Islet of Langerhans (tissue), 1 donor: ENCODE measurements at regions not wholly inside any gene's neighbourhood (a gene's known extent, or its start where the extent isn't known, plus 50 kb on each side); places are given as distances from the start of the nearest gene placed in this dataset.

Experiments
- FAIRE-seq: peaks from one replicate; lab custom pipeline; 2011; peaks lifted over from hg19 to GRCh38; lab: Jason Lieb, UNC

- no peak for FAIRE-seq
Observed at GRCh38 chr16:5510819-5511370, 413.3 kb upstream of the EEF2KMT start.

- no peak for FAIRE-seq
Observed at GRCh38 chr16:5509794-5510193, 412.2 kb upstream of the EEF2KMT start.

GRCh38 chr16:5509336-5509735 is 411.7 kb upstream of the EEF2KMT start:
- FAIRE-seq: no peak

GRCh38 chr16:5508371-5508770 is 410.8 kb upstream of the EEF2KMT start:
- FAIRE-seq: no peak

DNA sequence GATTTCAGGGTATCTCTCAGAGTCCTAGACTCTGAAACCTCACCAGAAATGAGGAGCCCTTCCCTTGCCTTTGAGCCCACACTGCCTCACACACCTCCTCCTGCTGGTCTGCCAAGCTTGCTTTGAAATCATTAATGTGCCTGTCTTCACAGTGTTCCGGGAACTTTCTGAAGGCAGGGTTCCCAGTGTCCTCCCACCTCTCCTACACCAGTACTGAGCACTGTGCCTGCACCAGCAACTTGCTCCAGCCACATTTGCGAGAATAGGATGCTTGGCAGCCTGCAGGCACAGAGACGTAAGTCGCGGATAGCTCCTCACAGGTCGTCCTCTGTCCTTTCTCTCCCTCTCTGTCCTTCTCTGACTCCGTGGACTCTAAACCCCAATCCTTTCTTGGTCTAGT is 408.4 kb upstream of the EEF2KMT start:
- no peak for FAIRE-seq

DNA sequence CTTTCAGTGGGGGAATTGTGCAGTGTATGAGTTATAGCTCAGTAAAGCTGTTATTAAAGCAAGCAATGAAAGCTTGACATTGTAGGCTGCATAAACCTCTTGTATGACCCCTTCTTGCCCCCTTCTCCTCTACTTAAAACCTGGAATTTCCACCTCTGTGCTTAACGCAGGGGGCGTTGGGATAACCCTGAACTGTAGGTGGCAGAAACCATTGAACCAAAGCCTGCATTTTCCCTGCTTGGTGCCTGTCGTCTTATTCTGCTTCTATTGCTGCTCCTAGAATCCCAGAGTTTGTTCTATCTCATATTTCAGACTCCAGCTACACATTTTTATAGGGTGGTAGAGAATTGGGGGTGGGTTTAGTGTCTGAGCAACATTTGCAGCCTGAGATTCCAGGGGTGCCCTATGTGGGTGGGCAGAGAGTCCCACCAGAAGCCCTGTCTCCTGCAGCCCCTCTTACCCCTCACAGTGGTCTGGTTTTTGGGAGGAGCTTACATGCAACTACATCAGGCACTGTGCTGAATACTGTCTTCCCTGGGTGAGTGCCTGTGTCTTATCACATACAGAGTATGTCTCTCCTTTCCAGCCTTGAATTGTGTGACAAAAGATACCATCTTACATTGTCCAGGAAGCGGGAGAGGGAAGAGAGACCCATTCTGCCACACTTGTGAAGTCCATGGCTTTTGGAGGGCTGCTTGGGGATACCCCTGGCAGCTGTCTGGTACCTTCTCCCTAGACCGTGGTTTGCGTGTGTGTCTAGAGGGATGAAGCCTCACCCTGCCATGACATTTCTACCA is 407.7 kb upstream of the EEF2KMT start:
- FAIRE-seq: no peak

DNA sequence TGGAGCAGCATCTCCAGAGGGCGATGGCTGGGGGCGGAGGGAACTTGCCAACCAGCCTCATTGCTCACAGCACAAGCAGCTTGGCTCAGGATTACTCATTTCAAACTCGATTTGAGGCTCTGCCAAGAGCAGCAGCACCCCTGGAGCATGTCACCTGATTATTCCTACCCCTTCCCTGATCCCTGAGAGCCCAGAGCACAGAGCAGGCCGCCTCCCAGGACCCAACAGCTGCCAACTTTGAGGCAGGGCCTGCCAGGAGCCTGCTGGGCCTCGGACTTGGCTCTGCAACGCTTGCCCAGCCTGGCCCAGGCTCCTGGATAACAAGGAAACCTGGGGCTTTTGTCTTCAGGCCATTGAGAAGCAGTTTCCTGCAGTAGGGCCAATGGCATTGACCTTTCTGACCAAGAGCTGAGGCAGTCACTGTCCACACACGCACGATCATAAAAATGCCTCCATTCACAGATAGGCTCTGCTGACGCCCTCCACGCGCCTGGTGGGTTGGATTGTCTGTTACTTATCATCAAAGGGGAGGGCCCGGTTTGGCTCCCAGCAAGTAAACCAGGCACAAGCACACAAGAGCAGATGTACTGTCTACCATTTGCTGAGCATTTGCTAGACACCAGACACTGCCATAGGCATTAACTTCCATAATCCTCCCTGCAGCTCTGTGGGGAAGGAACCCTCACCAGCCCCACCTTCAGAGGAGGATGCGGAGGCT is 406.6 kb upstream of the EEF2KMT start:
- no peak for FAIRE-seq

DNA sequence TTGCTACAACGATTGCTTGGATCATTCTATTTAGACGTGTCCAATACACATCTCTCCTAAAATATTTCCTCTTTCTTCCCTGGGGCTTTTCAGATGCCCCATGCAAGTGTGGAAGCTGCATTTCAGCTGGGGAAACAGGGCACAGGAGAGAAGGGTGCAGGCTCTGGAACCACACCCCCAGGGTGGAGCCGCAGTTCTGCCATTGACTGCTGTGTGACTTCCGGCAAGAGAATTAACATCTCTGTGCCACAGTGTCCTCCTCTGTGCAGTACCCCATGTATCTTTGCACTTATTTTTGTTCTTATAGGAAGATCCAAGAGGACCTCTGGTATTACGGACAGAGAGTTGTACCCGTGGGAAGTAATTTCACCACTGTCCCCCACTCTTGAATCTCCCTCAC is 405.3 kb upstream of the EEF2KMT start:
- FAIRE-seq: no peak

- no peak for FAIRE-seq
Observed at GRCh38 chr16:5502467-5502869, 404.9 kb upstream of the EEF2KMT start.

DNA sequence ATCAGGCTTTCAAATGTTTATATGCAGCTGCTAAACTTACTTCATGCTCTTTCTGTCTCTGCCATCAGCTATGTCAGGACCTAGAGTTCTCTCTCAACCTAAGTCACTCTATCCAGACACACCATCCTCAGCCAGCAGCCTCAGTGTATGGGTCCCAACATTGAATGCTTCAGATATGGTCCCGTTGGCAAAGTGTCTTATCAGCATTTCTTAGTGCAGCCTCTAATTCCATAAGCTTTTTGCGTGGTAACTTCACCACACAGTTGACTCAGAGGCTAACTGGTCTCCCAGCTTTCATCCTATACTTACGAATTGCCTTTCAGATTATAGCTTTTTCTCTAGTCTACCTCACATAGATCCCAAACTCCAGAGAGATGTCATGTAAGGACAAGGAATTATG is 402.9 kb upstream of the EEF2KMT start:
- no peak for FAIRE-seq

DNA sequence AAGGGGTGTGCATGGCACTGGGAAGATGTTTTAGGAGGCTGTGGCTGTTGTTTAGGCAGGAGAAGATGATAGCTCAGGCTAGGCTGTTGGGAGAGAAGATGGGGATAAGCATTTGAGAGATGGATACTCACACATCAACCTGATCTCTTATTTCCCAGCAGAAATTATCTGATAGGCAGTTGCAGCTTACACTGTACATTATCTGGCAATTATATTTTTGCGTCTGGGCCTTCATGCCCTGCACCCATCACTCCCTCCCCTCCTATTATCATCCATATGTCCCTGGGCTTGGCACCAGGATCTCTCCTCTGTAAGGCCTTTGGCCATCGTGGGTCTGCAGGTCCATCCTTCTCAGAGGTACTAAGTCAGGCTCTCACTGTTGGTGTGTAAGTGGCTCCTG is 401.0 kb upstream of the EEF2KMT start:
- no peak for FAIRE-seq

DNA sequence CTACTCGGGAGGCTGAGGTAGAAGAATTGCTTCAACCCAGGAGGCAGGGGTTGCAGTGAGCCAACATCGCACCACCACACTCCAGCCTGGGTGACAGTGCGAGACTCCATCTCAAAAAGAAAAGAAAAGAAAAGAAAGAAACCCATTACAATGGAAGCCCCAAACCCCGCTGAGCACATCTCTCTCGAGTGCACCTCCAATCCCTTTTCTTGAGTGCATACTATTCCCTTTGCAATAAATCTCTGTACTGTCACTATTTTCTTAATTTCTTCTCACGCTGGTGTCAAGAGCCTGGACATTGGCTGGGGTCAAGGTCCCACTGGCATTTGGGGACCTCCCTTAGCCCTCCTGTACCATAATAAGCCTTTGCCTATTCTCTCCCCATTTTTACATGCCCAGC is 398.4 kb upstream of the EEF2KMT start:
- FAIRE-seq: no peak

GRCh38 chr16:5490499-5490898 is 392.9 kb upstream of the EEF2KMT start:
- no peak for FAIRE-seq

DNA sequence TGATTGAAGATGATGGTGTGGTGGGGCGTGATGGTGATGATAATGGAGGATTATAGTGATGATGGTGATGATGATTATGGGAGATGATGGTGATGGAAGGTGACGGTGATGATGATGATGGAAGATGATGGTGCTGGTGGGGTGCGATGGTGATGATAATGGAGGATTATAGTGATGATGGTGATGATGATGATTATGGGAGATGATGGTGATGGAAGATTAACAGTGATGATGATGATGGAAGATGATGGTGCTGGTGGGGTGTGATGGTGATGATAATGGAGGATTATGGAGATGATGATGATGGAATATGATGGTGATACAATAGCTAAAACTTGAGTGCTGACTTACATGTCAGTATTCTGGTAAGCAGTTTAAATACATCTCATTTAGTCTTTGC is 391.0 kb upstream of the EEF2KMT start:
- FAIRE-seq: no peak

- FAIRE-seq: no peak
Observed at GRCh38 chr16:5487728-5488127, 390.1 kb upstream of the EEF2KMT start.

DNA sequence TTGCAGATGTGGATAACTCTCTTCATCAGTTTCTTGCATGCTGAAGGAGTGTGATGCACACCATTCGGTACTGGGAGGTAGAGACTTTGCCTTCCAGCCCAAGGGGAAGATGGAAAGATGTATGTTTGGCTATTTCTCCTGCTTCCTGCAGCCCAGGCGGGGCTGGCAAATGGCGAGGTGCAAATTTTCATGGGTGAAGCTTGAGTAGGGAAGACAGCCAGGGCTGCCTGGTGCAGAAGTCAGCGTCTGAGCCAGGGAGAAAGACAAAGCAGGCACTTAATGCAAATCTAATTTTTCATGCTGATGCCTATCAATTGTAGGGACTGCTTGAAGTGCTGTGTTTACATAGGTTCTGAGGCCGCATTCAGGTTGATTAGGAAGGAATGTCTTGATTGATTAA is 384.7 kb upstream of the EEF2KMT start:
- FAIRE-seq: no peak

GRCh38 chr16:5480431-5481195 is 383.0 kb upstream of the EEF2KMT start:
- FAIRE-seq: no peak

GRCh38 chr16:5479926-5480325 is 382.3 kb upstream of the EEF2KMT start:
- no peak for FAIRE-seq

GRCh38 chr16:5478036-5478435 is 380.4 kb upstream of the EEF2KMT start:
- no peak for FAIRE-seq

DNA sequence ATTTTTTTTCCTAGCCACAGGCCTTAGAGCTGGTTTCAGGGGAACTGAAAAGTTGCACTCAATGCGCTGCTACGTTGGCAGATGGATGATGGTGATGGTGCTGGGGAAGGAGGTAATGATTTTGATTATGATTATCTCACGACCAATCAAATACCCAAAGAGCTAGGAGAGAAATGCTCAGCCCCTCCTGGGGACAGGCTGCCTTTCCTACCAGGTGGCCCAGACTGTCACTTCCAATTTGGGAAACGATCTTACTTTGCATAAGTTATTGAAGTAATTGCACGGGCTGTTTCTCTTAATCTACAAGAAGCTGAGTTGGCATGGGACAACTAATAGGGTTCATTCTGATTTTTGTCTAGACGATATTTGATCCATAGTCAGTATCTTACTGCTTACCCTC is 379.7 kb upstream of the EEF2KMT start:
- FAIRE-seq: no peak

DNA sequence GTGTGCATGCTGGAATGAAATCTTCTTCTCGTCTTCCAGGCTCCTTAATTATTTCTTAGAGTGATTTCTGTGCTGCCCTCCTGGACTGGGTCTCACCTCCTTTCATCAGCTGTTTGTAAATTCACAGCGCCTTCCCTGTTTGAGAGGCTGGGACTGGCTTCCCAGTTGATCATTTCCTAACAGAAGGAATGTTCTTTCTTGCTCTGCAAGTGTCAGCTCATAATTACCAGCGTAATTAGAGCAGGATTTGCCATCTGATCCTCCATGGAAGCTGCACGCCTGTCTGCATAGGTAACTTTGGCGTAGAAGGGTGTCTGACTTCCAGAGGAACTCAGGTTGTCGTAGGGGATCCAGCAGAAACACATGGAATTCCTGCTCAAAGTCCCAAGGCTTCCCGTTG is 375.0 kb upstream of the EEF2KMT start:
- no peak for FAIRE-seq

- FAIRE-seq: no peak
Observed at GRCh38 chr16:5468488-5468887, 370.9 kb upstream of the EEF2KMT start.

GRCh38 chr16:5467552-5467951 is 370.0 kb upstream of the EEF2KMT start:
- FAIRE-seq: no peak
